ENCODE measurements at regions not wholly inside any gene's neighbourhood (a gene's known extent, or its start where the extent isn't known, plus 50 kb on each side); places are given as distances from the start of the nearest gene placed in this dataset.

GRCh38 chr22:27022896-27023361, 365.5 kb downstream of the MIAT start:
- H4K8ac ChIP-seq (ENCODE audit: low read depth, low read length), result no peak overlapping the region
- no peak overlapping the region for H2AK5ac ChIP-seq (ENCODE audit: low read length)
- H3K4me1 ChIP-seq (ENCODE audit: control insufficient read depth, low read depth, low read length), result no peaks in the 10 kb centered on the region
- H3K56ac ChIP-seq (ENCODE audit: low read length), result no peak overlapping the region
- H3K18ac ChIP-seq (ENCODE audit: low read length), result no peak overlapping the region
- WGBS (ENCODE audit: extremely low coverage, insufficient coverage, low lambda C conversion rate), result no CpG with 5 or more reads among the region's 17 CpGs
- no peak for DNase-seq
- no peak overlapping the region for H2BK120ac ChIP-seq (ENCODE audit: low read depth, low read length)
- H3K27me3 ChIP-seq (ENCODE audit: insufficient read depth, low read length, poor library complexity), result no peaks in the 10 kb centered on the region
- H3K4me3 ChIP-seq (ENCODE audit: low read length), result no peak overlapping the region
- H3K79me2 ChIP-seq (ENCODE audit: control insufficient read depth, insufficient read depth, low read length), result no peaks in the 10 kb centered on the region
- no peak overlapping the region for H3K4ac ChIP-seq (ENCODE audit: low read depth, low read length)
- H3K27ac ChIP-seq (ENCODE audit: low read depth, low read length), result no peak overlapping the region
- H2BK5ac ChIP-seq (ENCODE audit: low read length), result no peak overlapping the region
- no peak overlapping the region for H3K9ac ChIP-seq (ENCODE audit: low read length)
- H4K5ac ChIP-seq (ENCODE audit: low read length), result no peak overlapping the region
- no peak overlapping the region for H2BK15ac ChIP-seq (replicated peaks; ENCODE audit: low read depth)
- no peak overlapping the region for H3K4me2 ChIP-seq (ENCODE audit: low read length)
- no peak overlapping the region for H3K23ac ChIP-seq (ENCODE audit: low read length)
- no peaks in the 10 kb centered on the region for H3K79me1 ChIP-seq (ENCODE audit: low read length)
- no peaks in the 10 kb centered on the region for H3K36me3 ChIP-seq (ENCODE audit: control insufficient read depth, insufficient read depth, low read length)

DNA sequence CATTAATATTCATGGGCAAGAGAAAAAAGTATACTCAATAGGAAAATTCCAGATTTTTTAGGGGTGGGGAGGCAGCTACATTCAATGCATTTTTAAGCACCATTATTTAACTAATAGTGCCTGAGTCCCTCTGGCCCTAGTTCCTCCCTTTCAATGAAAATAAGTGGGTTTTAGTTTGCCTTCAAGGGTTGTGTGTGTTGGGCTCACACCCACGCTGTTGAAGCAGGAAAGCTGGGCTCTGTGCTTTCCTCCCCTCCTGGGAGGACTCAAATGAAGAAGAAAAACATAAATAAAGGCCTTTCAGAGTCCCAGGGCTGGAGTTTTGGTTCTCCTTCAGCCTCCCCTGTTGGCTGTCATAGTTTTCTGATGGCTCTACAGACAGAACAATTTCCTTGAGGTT, 366.2 kb downstream of the MIAT start:
- no peak overlapping the region for H2AK5ac ChIP-seq (ENCODE audit: low read length)
- no peak overlapping the region for H2BK5ac ChIP-seq (ENCODE audit: low read length)
- H4K8ac ChIP-seq (ENCODE audit: low read depth, low read length), result no peak overlapping the region
- WGBS (ENCODE audit: extremely low coverage, insufficient coverage, low lambda C conversion rate), result no CpG with 5 or more reads among the region's 1 CpG
- no peak overlapping the region for H3K27ac ChIP-seq (ENCODE audit: low read depth, low read length)
- H3K4me3 ChIP-seq (ENCODE audit: low read length), result no peak overlapping the region
- no peaks in the 10 kb centered on the region for H3K79me2 ChIP-seq (ENCODE audit: control insufficient read depth, insufficient read depth, low read length)
- H3K56ac ChIP-seq (ENCODE audit: low read length), result no peak overlapping the region
- H3K27me3 ChIP-seq (ENCODE audit: insufficient read depth, low read length, poor library complexity), result no peaks in the 10 kb centered on the region
- H2BK15ac ChIP-seq (replicated peaks; ENCODE audit: low read depth), result no peak overlapping the region
- H3K36me3 ChIP-seq (ENCODE audit: control insufficient read depth, insufficient read depth, low read length), result no peaks in the 10 kb centered on the region
- no peak overlapping the region for H3K4ac ChIP-seq (ENCODE audit: low read depth, low read length)
- DNase-seq, result no peak
- H3K79me1 ChIP-seq (ENCODE audit: low read length), result no peaks in the 10 kb centered on the region
- H3K18ac ChIP-seq (ENCODE audit: low read length), result no peak overlapping the region
- no peak overlapping the region for H3K9ac ChIP-seq (ENCODE audit: low read length)
- no peak overlapping the region for H3K4me2 ChIP-seq (ENCODE audit: low read length)
- no peaks in the 10 kb centered on the region for H3K4me1 ChIP-seq (ENCODE audit: control insufficient read depth, low read depth, low read length)
- H3K23ac ChIP-seq (ENCODE audit: low read length), result no peak overlapping the region
- H2BK120ac ChIP-seq (ENCODE audit: low read depth, low read length), result no peak overlapping the region
- H4K5ac ChIP-seq (ENCODE audit: low read length), result no peak overlapping the region

- no CpG with 5 or more reads among the region's 1 CpG for WGBS (ENCODE audit: extremely low coverage, insufficient coverage, low lambda C conversion rate)
- no peak for DNase-seq
- Histone ChIP-seq H3K27me3 (ENCODE audit: insufficient read depth, low read length, poor library complexity) (no peaks in the 10 kb centered on the region), H3K9ac (ENCODE audit: low read length) (no peak overlapping the region), H2AK5ac (ENCODE audit: low read length) (no peak overlapping the region), H3K4me2 (ENCODE audit: low read length) (no peak overlapping the region), H3K27ac (ENCODE audit: low read depth, low read length) (no peak overlapping the region), H3K56ac (ENCODE audit: low read length) (no peak overlapping the region), H3K4me3 (ENCODE audit: low read length) (no peak overlapping the region), H3K36me3 (ENCODE audit: control insufficient read depth, insufficient read depth, low read length) (no peaks in the 10 kb centered on the region), H3K79me2 (ENCODE audit: control insufficient read depth, insufficient read depth, low read length) (no peaks in the 10 kb centered on the region), H2BK5ac (ENCODE audit: low read length) (no peak overlapping the region), H3K79me1 (ENCODE audit: low read length) (no peaks in the 10 kb centered on the region), H3K4ac (ENCODE audit: low read depth, low read length) (no peak overlapping the region), H4K8ac (ENCODE audit: low read depth, low read length) (no peak overlapping the region), H2BK120ac (ENCODE audit: low read depth, low read length) (no peak overlapping the region), H3K18ac (ENCODE audit: low read length) (no peak overlapping the region), H2BK15ac (replicated peaks; ENCODE audit: low read depth) (no peak overlapping the region), H4K5ac (ENCODE audit: low read length) (no peak overlapping the region), H3K23ac (ENCODE audit: low read length) (no peak overlapping the region), H3K4me1 (ENCODE audit: control insufficient read depth, low read depth, low read length) (no peaks in the 10 kb centered on the region)
These were observed 367.6 kb downstream of the MIAT start for GRCh38 chr22:27024982-27025381.

DNA sequence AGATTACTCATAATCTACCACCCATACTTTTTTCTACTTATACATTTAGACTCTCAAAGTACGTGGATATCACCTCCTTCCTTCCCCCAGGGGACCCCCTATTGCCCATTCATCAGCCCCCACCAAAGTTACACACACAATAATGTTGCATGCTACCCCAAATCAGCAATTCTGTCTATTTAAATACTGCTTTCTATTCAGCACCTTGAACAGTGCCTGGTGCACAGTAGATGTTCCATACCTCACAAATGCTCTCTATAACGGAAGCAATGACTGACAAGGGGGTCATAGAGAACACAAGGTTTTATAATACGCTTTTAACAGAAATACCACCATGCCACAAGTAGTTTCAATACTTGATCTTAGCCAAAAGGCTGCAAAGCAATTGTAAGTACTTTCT, 370.7 kb downstream of the MIAT start:
- Histone ChIP-seq H3K4me2 (ENCODE audit: low read length) (no peak overlapping the region), H3K4me1 (ENCODE audit: control insufficient read depth, low read depth, low read length) (peaks cover 2% of the 10 kb centered on the region), H3K27me3 (ENCODE audit: insufficient read depth, low read length, poor library complexity) (no peaks in the 10 kb centered on the region), H3K79me2 (ENCODE audit: control insufficient read depth, insufficient read depth, low read length) (no peaks in the 10 kb centered on the region), H4K8ac (ENCODE audit: low read depth, low read length) (no peak overlapping the region), H3K56ac (ENCODE audit: low read length) (no peak overlapping the region), H3K27ac (ENCODE audit: low read depth, low read length) (no peak overlapping the region), H2BK5ac (ENCODE audit: low read length) (no peak overlapping the region), H3K18ac (ENCODE audit: low read length) (no peak overlapping the region), H4K5ac (ENCODE audit: low read length) (no peak overlapping the region), H3K4me3 (ENCODE audit: low read length) (no peak overlapping the region), H2BK120ac (ENCODE audit: low read depth, low read length) (no peak overlapping the region), H3K23ac (ENCODE audit: low read length) (no peak overlapping the region), H3K4ac (ENCODE audit: low read depth, low read length) (no peak overlapping the region), H2AK5ac (ENCODE audit: low read length) (no peak overlapping the region), H3K79me1 (ENCODE audit: low read length) (no peaks in the 10 kb centered on the region), H2BK15ac (replicated peaks; ENCODE audit: low read depth) (no peak overlapping the region), H3K9ac (ENCODE audit: low read length) (no peak overlapping the region), H3K36me3 (ENCODE audit: control insufficient read depth, insufficient read depth, low read length) (no peaks in the 10 kb centered on the region)
- WGBS (ENCODE audit: extremely low coverage, insufficient coverage, low lambda C conversion rate), result no CpG with 5 or more reads among the region's 3 CpGs
- no peak for DNase-seq

DNA sequence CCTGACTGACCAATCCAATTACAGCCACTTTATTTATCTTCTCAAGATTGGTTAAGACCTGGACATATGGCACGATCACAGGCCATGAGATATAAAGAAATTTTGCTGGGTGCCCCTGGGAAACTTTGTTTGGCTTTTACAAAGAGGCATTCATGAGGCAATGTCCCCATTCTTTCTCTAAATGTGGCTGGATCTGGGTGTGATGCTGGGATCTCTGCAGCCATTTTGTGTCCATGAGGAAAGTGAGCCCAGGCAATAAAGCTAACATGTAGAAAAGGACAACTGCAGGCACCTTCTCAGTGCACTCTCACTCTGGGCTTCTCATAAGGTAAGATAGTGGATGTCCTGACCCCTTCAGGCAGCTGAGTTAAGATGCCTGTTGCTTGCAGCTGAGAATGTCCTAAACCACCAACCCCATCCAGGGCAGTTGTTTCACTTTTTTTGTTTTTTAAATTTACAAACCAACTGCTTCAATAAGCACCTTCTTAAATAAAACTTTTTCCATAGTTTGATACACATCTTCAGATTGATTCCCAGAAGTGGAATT, 372.3 kb downstream of the MIAT start:
- Histone ChIP-seq H2BK120ac (ENCODE audit: low read depth, low read length) (no peak overlapping the region), H3K79me2 (ENCODE audit: control insufficient read depth, insufficient read depth, low read length) (no peaks in the 10 kb centered on the region), H3K4me1 (ENCODE audit: control insufficient read depth, low read depth, low read length) (peaks cover 2% of the 10 kb centered on the region), H3K4me3 (ENCODE audit: low read length) (no peak overlapping the region), H3K23ac (ENCODE audit: low read length) (no peak overlapping the region), H3K27me3 (ENCODE audit: insufficient read depth, low read length, poor library complexity) (no peaks in the 10 kb centered on the region), H3K18ac (ENCODE audit: low read length) (no peak overlapping the region), H3K79me1 (ENCODE audit: low read length) (no peaks in the 10 kb centered on the region), H3K9ac (ENCODE audit: low read length) (no peak overlapping the region), H3K4me2 (ENCODE audit: low read length) (no peak overlapping the region), H3K27ac (ENCODE audit: low read depth, low read length) (no peak overlapping the region), H2BK5ac (ENCODE audit: low read length) (no peak overlapping the region), H3K4ac (ENCODE audit: low read depth, low read length) (no peak overlapping the region), H4K5ac (ENCODE audit: low read length) (no peak overlapping the region), H2AK5ac (ENCODE audit: low read length) (no peak overlapping the region), H4K8ac (ENCODE audit: low read depth, low read length) (no peak overlapping the region), H3K36me3 (ENCODE audit: control insufficient read depth, insufficient read depth, low read length) (no peaks in the 10 kb centered on the region), H2BK15ac (replicated peaks; ENCODE audit: low read depth) (no peak overlapping the region), H3K56ac (ENCODE audit: low read length) (no peak overlapping the region)
- no CpG with 5 or more reads among the region's 1 CpG for WGBS (ENCODE audit: extremely low coverage, insufficient coverage, low lambda C conversion rate)
- peak; percentile 33 for DNase-seq

GRCh38 chr22:27032091-27032761, 374.8 kb downstream of the MIAT start:
- Histone ChIP-seq H3K27ac (ENCODE audit: low read depth, low read length) (no peak overlapping the region), H3K4ac (ENCODE audit: low read depth, low read length) (no peak overlapping the region), H2AK5ac (ENCODE audit: low read length) (no peak overlapping the region), H3K18ac (ENCODE audit: low read length) (no peak overlapping the region), H3K27me3 (ENCODE audit: insufficient read depth, low read length, poor library complexity) (peaks cover 2% of the 10 kb centered on the region), H3K56ac (ENCODE audit: low read length) (no peak overlapping the region), H3K36me3 (ENCODE audit: control insufficient read depth, insufficient read depth, low read length) (no peaks in the 10 kb centered on the region), H3K79me1 (ENCODE audit: low read length) (no peaks in the 10 kb centered on the region), H2BK120ac (ENCODE audit: low read depth, low read length) (no peak overlapping the region), H3K23ac (ENCODE audit: low read length) (no peak overlapping the region), H2BK15ac (replicated peaks; ENCODE audit: low read depth) (no peak overlapping the region), H4K5ac (ENCODE audit: low read length) (no peak overlapping the region), H3K79me2 (ENCODE audit: control insufficient read depth, insufficient read depth, low read length) (no peaks in the 10 kb centered on the region), H2BK5ac (ENCODE audit: low read length) (no peak overlapping the region), H3K4me2 (ENCODE audit: low read length) (no peak overlapping the region), H3K4me1 (ENCODE audit: control insufficient read depth, low read depth, low read length) (peaks cover 2% of the 10 kb centered on the region), H3K4me3 (ENCODE audit: low read length) (no peak overlapping the region), H3K9ac (ENCODE audit: low read length) (no peak overlapping the region), H4K8ac (ENCODE audit: low read depth, low read length) (no peak overlapping the region)
- peak; percentile 83 for DNase-seq
- no CpG with 5 or more reads among the region's 29 CpGs for WGBS (ENCODE audit: extremely low coverage, insufficient coverage, low lambda C conversion rate)

Data from mesendoderm (in vitro differentiated cells).